Osteoblast (primary cell): ENCODE measurements at regions not wholly inside any gene's neighbourhood (a gene's known extent, or its start where the extent isn't known, plus 50 kb on each side); places are given as distances from the start of the nearest gene placed in this dataset.
A peak's percentile ranks its signal among the peaks of the same experiment; 100 is the strongest.

Experiments
- DNase-seq: peaks from one replicate; pipeline ENCODE4 v3.0.0; 2011; ENCODE audit warnings: low spot score, mixed read lengths; ENCODE audit not compliant: insufficient read length; ENCODE audit errors: missing footprints
- H2AFZ ChIP-seq: 2 replicates; pipeline ENCODE4 v1.6.0; 2011; ENCODE audit warnings: mild to moderate bottlenecking, low read length
- H3K27ac ChIP-seq: 2 replicates; pipeline ENCODE4 v1.5.1; 2011; ENCODE audit warnings: mild to moderate bottlenecking, low read depth, low read length, moderate library complexity
- H3K27me3 ChIP-seq: 2 replicates; pipeline ENCODE4 v1.6.0; 2012; ENCODE audit warnings: mild to moderate bottlenecking, control low read depth, inconsistent platforms, low read length, moderate library complexity; ENCODE audit not compliant: insufficient read depth
- H3K36me3 ChIP-seq: 2 replicates; pipeline ENCODE4 v1.5.1; 2011; ENCODE audit warnings: mild to moderate bottlenecking, low read length, control low read depth, moderate library complexity; ENCODE audit not compliant: insufficient read depth
- H3K4me1 ChIP-seq: 2 replicates; pipeline ENCODE4 v1.5.1; 2011; ENCODE audit warnings: mild to moderate bottlenecking, low read length, control low read depth, moderate library complexity; ENCODE audit not compliant: insufficient read depth
- H3K4me2 ChIP-seq: 2 replicates; pipeline ENCODE4 v1.6.0; 2011; ENCODE audit warnings: mild to moderate bottlenecking, low read length; ENCODE audit not compliant: insufficient read depth
- H3K4me3 ChIP-seq: fragments of 200-600 bp; sonication (generic); 3 replicates; pipeline ENCODE4 v1.5.1; 2012; ENCODE audit warnings: mild to moderate bottlenecking, low read length, inconsistent platforms; ENCODE audit not compliant: insufficient read depth
- H3K79me2 ChIP-seq: 2 replicates; pipeline ENCODE4 v1.6.0; 2012; ENCODE audit warnings: mild to moderate bottlenecking, low read length, control low read depth, inconsistent platforms; ENCODE audit not compliant: insufficient read depth
- H3K9me3 ChIP-seq: 2 replicates; pipeline ENCODE4 v1.5.1; 2011; ENCODE audit warnings: low read depth, low read length, control low read depth
- H4K20me1 ChIP-seq: 2 replicates; pipeline ENCODE4 v1.6.0; 2012; ENCODE audit warnings: mild to moderate bottlenecking, low read length, control low read depth; ENCODE audit not compliant: insufficient read depth
- TF ChIP-seq, protein P1 (sequence below): IDR thresholded peaks from 2 replicates; pipeline ENCODE4 v1.5.1; 2011; ENCODE audit warnings: mild to moderate bottlenecking, low read depth, low read length, moderate library complexity; ENCODE audit errors: extremely low read depth

DNA sequence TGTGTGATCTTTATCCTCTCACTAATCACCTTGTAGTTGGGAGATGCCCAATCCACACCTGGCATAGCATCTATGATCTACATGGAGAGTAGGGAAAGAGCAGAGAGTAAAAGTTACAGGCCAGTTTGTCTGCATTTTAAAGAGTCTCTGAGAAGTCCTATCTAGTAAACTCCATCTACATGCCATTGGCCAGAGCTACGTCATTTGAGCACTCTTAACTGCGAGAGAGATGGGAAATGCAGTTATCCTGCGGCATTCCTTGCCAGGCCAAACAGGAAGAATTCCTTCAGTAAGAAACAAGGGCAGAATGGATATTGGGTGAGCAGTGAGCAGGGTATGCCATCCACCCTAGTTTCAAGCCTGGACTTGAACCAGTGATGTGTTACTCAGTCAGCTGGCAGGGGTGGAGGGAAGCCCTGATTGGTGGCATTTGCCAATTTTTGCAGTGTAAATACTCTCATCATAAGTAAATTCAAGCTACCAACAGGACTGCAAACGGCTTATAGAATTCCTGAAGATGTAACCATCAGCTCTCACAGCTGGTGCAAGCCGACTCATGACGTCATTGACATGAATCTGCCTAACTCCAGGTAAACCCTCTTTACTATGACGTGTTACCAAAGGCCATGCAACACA, 156.8 kb upstream of the MSX2 start:
- no peaks in the 10 kb centered on the region for H3K27me3 ChIP-seq
- H4K20me1 ChIP-seq, result no peaks in the 10 kb centered on the region
- no peaks in the 10 kb centered on the region for H3K79me2 ChIP-seq
- H3K4me1 ChIP-seq, result no peaks in the 10 kb centered on the region
- no peak overlapping the region for H3K4me3 ChIP-seq
- H3K4me2 ChIP-seq, result no peak overlapping the region
- TF ChIP-seq, protein P1, sequence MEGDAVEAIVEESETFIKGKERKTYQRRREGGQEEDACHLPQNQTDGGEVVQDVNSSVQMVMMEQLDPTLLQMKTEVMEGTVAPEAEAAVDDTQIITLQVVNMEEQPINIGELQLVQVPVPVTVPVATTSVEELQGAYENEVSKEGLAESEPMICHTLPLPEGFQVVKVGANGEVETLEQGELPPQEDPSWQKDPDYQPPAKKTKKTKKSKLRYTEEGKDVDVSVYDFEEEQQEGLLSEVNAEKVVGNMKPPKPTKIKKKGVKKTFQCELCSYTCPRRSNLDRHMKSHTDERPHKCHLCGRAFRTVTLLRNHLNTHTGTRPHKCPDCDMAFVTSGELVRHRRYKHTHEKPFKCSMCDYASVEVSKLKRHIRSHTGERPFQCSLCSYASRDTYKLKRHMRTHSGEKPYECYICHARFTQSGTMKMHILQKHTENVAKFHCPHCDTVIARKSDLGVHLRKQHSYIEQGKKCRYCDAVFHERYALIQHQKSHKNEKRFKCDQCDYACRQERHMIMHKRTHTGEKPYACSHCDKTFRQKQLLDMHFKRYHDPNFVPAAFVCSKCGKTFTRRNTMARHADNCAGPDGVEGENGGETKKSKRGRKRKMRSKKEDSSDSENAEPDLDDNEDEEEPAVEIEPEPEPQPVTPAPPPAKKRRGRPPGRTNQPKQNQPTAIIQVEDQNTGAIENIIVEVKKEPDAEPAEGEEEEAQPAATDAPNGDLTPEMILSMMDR, result no peak
- H3K9me3 ChIP-seq, result no peaks in the 10 kb centered on the region
- H3K36me3 ChIP-seq, result no peaks in the 10 kb centered on the region
- DNase-seq, result no peak
- H3K27ac ChIP-seq, result no peak overlapping the region
- H2AFZ ChIP-seq, result no peak overlapping the region

DNA sequence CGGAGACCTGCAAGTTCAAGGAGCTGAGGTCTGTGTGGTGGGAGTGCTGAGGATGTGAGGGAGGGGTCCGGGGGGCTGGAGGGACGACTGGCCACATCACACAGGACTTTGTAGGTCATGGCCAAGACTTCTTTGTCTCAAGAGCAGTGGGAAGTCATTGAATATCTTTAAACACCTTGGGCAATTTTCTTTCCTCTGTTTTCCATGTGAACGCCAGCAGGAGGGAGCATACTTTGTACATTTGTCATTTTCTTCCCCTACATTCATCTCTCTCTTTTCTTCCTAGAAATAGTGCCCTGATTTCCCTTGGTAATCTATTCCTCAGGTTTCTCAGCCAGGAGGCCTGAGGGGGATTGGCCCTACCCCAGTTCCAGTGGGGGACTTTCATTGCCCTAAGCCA, 153.7 kb upstream of the MSX2 start:
- TF ChIP-seq, protein P1, result no peak
- Histone ChIP-seq H3K4me3 (no peak overlapping the region), H3K36me3 (no peaks in the 10 kb centered on the region), H3K27ac (no peak overlapping the region), H4K20me1 (no peaks in the 10 kb centered on the region), H3K9me3 (no peaks in the 10 kb centered on the region), H3K4me2 (no peak overlapping the region), H3K27me3 (no peaks in the 10 kb centered on the region), H3K4me1 (no peaks in the 10 kb centered on the region), H2AFZ (no peak overlapping the region), H3K79me2 (no peaks in the 10 kb centered on the region)
- no peak for DNase-seq

DNA sequence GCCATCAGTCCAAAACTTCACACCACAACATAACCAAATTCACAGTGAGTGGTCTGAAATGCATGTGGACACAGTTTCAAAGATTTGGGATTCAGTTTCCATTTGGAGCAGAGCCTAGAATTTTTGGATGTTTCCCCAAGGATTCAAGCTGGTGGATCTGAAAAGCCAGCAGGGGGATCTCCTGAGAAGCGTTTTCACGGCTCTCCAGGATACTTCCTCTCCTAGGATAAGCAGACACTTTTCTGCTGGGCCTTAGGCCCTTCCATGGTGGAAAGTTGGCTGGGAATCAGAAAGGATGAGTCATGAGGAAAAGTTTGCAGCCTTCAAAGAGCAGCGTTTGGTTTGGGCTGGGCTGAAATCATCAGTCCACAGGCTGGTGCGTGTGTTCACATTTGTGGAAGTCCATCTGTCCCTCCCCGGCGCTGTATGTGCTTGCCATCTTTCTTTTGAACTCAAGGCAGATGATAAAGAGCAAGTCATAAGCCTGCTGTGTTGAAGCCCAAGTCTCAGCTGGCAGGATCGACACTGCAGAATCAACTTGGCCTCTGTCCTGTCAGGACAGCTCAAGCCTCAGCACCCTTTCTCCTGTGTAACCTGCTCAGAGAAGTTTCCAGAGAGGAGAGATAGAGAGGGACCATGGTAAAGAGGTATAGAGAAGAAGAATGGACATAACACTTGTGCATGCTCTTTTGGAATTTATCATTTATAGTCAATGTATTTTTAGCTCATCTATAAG, 152.6 kb upstream of the MSX2 start:
- Histone ChIP-seq H3K27me3 (no peaks in the 10 kb centered on the region), H3K79me2 (no peaks in the 10 kb centered on the region), H3K4me1 (no peaks in the 10 kb centered on the region), H3K36me3 (no peaks in the 10 kb centered on the region), H4K20me1 (no peaks in the 10 kb centered on the region), H3K4me2 (no peak overlapping the region), H3K9me3 (no peaks in the 10 kb centered on the region), H3K27ac (no peak overlapping the region), H3K4me3 (no peak overlapping the region), H2AFZ (no peak overlapping the region)
- DNase-seq, result peak; percentile 15
- TF ChIP-seq, protein P1, result no peak

DNA sequence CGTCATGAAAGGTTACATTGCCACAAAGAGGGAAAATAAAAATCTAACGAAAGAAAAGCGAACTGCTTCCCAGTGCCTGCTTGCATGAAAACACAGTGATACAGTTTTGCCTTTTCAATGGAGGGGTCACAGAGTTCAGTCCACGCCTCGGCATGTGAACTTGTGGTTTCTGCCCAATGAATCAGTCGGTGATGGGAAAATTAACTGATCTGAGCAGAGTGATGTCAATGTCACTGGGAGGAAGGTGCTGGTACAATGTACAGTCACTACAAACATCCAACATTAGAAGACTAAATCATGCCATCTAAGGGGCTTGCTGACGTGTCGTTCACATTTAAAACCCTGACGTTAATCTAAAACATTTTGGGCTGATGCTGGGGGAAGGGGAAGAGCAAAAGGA, 151.8 kb upstream of the MSX2 start:
- Histone ChIP-seq H3K4me1 (no peaks in the 10 kb centered on the region), H3K4me2 (no peak overlapping the region), H2AFZ (no peak overlapping the region), H3K9me3 (no peaks in the 10 kb centered on the region), H3K27me3 (no peaks in the 10 kb centered on the region), H3K79me2 (no peaks in the 10 kb centered on the region), H4K20me1 (no peaks in the 10 kb centered on the region), H3K4me3 (no peak overlapping the region), H3K36me3 (no peaks in the 10 kb centered on the region), H3K27ac (no peak overlapping the region)
- TF ChIP-seq, protein P1, result no peak
- DNase-seq, result no peak
